ENCODE measurements at regions not wholly inside any gene's neighbourhood (a gene's known extent, or its start where the extent isn't known, plus 50 kb on each side); places are given as distances from the start of the nearest gene placed in this dataset.

DNA sequence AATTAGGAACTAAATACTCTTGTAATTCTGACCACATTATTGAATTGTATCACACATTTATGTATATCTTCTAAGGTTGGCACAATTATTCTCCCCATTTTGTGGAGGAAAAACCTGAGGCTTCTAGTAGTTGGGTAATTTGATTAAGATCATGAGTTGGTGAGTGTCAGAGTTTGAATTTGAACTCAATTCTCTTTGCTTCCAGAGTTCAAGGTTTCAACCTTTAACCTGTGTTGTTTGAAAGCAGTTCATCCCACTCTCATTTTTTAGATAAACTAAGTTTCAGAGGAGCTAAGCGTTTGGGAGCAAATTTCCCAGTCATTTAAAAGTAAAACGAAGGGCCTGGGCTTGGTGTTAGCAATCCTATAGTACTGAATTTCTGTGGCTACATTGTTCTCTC is 293.4 kb downstream of the ADGRL2 start:
- TF ChIP-seq, protein P1, sequence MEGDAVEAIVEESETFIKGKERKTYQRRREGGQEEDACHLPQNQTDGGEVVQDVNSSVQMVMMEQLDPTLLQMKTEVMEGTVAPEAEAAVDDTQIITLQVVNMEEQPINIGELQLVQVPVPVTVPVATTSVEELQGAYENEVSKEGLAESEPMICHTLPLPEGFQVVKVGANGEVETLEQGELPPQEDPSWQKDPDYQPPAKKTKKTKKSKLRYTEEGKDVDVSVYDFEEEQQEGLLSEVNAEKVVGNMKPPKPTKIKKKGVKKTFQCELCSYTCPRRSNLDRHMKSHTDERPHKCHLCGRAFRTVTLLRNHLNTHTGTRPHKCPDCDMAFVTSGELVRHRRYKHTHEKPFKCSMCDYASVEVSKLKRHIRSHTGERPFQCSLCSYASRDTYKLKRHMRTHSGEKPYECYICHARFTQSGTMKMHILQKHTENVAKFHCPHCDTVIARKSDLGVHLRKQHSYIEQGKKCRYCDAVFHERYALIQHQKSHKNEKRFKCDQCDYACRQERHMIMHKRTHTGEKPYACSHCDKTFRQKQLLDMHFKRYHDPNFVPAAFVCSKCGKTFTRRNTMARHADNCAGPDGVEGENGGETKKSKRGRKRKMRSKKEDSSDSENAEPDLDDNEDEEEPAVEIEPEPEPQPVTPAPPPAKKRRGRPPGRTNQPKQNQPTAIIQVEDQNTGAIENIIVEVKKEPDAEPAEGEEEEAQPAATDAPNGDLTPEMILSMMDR (IDR thresholded peaks at IDR 0.05; ENCODE audit: extremely low read depth, insufficient read depth, missing control alignments) = no peak
- in situ Hi-C loops (cut with MboI; ENCODE audit: low pct_unique_long_range_greater_than_20kb, low sequenced_read_pairs, unreplicated experiment) = no loop called here
- no peak for DNase-seq (ENCODE audit: low spot score)

DNA sequence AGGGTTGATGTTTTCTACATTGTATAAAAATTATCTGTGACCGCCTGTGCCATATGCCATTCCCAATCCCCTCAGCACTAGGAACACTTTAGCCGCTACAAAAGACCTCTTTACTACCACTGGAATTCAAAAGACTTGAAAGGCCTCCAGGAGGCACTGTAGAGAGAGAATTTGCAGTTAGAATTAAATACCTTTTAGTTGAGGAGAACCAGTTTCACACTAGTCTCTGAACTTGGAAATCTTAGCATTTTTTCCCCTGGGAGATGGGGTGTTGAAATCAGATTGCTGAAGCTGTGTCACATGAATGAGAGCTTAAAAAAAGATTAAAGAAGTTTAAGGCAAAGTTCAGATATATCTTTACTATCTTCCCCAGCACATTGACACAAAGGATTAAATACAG is 291.0 kb downstream of the ADGRL2 start:
- TF ChIP-seq, protein P1 (IDR thresholded peaks at IDR 0.05; ENCODE audit: extremely low read depth, insufficient read depth, missing control alignments) = no peak
- DNase-seq (ENCODE audit: low spot score) = no peak
- in situ Hi-C loops (cut with MboI; ENCODE audit: low pct_unique_long_range_greater_than_20kb, low sequenced_read_pairs, unreplicated experiment) = no loop called here

DNA sequence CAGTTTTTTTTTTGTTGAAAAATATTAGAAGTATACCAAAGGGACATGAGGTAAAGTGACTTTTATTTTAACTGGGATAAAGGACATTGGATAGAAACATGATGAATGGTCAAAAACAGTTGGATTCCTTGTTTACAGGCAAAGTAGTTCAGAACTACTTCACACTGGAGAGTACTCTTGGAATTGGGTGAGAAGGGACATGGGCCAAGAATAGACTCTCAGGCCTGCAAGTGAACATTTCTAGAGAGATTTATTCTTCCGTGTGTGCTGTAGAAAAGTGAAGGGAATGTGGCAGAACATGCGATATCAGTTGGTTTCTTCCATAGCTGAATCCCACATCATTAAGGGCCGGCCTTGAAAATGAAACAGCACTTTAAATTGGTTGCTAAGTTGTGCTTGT is 290.5 kb downstream of the ADGRL2 start:
- TF ChIP-seq, protein P1 (IDR thresholded peaks at IDR 0.05; ENCODE audit: extremely low read depth, insufficient read depth, missing control alignments) = no peak
- DNase-seq (ENCODE audit: low spot score) = no peak
- in situ Hi-C loops (cut with MboI; ENCODE audit: low pct_unique_long_range_greater_than_20kb, low sequenced_read_pairs, unreplicated experiment) = no loop called here

- in situ Hi-C loops (cut with MboI; ENCODE audit: low pct_unique_long_range_greater_than_20kb, low sequenced_read_pairs, unreplicated experiment) = no loop called here
- TF ChIP-seq, protein P1 (IDR thresholded peaks at IDR 0.05; ENCODE audit: extremely low read depth, insufficient read depth, missing control alignments) = peak; percentile 22
- DNase-seq (ENCODE audit: low spot score) = no peak
These were observed 289.4 kb downstream of the ADGRL2 start for GRCh38 chr1:82090104-82090503.

- in situ Hi-C loops (cut with MboI; ENCODE audit: low pct_unique_long_range_greater_than_20kb, low sequenced_read_pairs, unreplicated experiment) = no loop called here
- TF ChIP-seq, protein P1 (IDR thresholded peaks at IDR 0.05; ENCODE audit: extremely low read depth, insufficient read depth, missing control alignments) = no peak
- no peak for DNase-seq (ENCODE audit: low spot score)
These were observed 286.0 kb downstream of the ADGRL2 start for GRCh38 chr1:82086739-82087138.

DNA sequence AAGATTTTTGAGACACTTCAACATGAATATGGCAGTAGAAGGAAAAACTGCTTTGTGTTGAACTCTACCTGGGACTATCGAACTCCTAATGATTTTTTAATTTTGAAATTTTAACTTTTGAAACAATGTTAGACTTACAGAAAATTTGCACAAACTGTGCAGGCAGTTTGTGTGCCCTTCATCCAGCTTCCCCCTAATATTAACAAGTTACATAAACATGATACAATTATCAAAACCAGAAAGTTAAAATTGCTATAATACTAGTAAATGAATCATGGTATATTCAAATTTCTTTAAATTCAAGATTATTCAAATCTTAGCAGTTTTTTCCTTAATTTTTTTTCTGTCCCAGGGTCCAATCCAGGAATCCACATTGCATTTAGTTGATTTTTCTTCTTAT is 278.9 kb downstream of the ADGRL2 start:
- in situ Hi-C loops (cut with MboI; ENCODE audit: low pct_unique_long_range_greater_than_20kb, low sequenced_read_pairs, unreplicated experiment) = no loop called here
- TF ChIP-seq, protein P1 (IDR thresholded peaks at IDR 0.05; ENCODE audit: extremely low read depth, insufficient read depth, missing control alignments) = no peak

DNA sequence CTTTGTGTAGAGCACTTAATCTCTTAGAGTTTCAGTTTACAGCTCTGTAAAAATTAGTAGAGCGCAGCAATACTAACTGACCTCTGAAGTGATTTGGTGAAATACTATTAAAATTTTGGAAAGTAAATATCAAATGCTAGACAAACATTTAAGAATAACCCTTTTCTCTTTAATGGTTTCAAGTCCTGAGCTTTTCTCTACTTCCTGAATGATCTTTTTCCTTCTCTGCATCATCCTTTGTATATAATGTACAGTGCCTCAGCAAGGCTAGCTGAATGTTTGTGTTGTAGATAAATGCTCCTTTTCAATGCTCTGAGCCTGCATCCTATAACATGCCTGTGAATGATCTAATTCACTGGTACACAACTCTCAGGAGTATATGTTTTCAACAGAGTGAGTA is 272.9 kb downstream of the ADGRL2 start:
- DNase-seq (ENCODE audit: low spot score) = no peak
- TF ChIP-seq, protein P1 (IDR thresholded peaks at IDR 0.05; ENCODE audit: extremely low read depth, insufficient read depth, missing control alignments) = no peak
- in situ Hi-C loops (cut with MboI; ENCODE audit: low pct_unique_long_range_greater_than_20kb, low sequenced_read_pairs, unreplicated experiment) = no loop called here

More for the DNA sequence above, 278.9 kb downstream of the ADGRL2 start:
- DNase-seq (ENCODE audit: low spot score) = no peak

All from GM13977 (cell line).